ENCODE measurements at regions not wholly inside any gene's neighbourhood (a gene's known extent, or its start where the extent isn't known, plus 50 kb on each side); places are given as distances from the start of the nearest gene placed in this dataset.
A peak's percentile ranks its signal among the peaks of the same experiment; 100 is the strongest.

- H3K4me1 ChIP-seq (ENCODE audit: control insufficient read depth in 2 of 2, insufficient read depth in 2 of 2, low read length in 2 of 2), result no peaks in the 10 kb centered on the region
- peaks cover 2 to 5% of the 10 kb centered on the region in 2 donors for H3K27me3 ChIP-seq (ENCODE audit: control insufficient read depth in 2 of 2, insufficient read depth in 2 of 2, low read length in 2 of 2)
- no peak overlapping the region for H3K4me3 ChIP-seq (ENCODE audit: low read length in 2 of 2)
- no peaks in the 10 kb centered on the region for H3K36me3 ChIP-seq (ENCODE audit: control insufficient read depth in 2 of 2, insufficient read depth in 2 of 2, low read length in 2 of 2)
- H3K9me3 ChIP-seq (ENCODE audit: control insufficient read depth in 2 of 2, low read length in 2 of 2), result no peaks in the 10 kb centered on the region
- H3K9ac ChIP-seq (ENCODE audit: low read depth in 1 of 2, low read length in 2 of 2), result no peak overlapping the region
- H3K27ac ChIP-seq (ENCODE audit: low read depth in 2 of 2, low read length in 2 of 2), result no peak overlapping the region
Measured at GRCh38 chr6:99790679-99791078, 184.0 kb downstream of the PRDM13 start.

- Histone ChIP-seq H3K4me1 (ENCODE audit: control insufficient read depth in 2 of 2, insufficient read depth in 2 of 2, low read length in 2 of 2) (no peaks in the 10 kb centered on the region), H3K36me3 (ENCODE audit: control insufficient read depth in 2 of 2, insufficient read depth in 2 of 2, low read length in 2 of 2) (no peaks in the 10 kb centered on the region), H3K27ac (ENCODE audit: low read depth in 2 of 2, low read length in 2 of 2) (no peak overlapping the region), H3K27me3 (ENCODE audit: control insufficient read depth in 2 of 2, insufficient read depth in 2 of 2, low read length in 2 of 2) (no peaks in the 10 kb centered on the region), H3K9ac (ENCODE audit: low read depth in 1 of 2, low read length in 2 of 2) (no peak overlapping the region), H3K9me3 (ENCODE audit: control insufficient read depth in 2 of 2, low read length in 2 of 2) (no peaks in the 10 kb centered on the region), H3K4me3 (ENCODE audit: low read length in 2 of 2) (no peak overlapping the region)
Measured at GRCh38 chr6:99801805-99802204, 192.2 kb downstream of the MCHR2 start.

GRCh38 chr6:99802396-99803031, 191.5 kb downstream of the MCHR2 start:
- H3K27me3 ChIP-seq (ENCODE audit: control insufficient read depth in 2 of 2, insufficient read depth in 2 of 2, low read length in 2 of 2), result no peaks in the 10 kb centered on the region

GRCh38 chr6:99808992-99809391, 185.0 kb downstream of the MCHR2 start:
- Histone ChIP-seq H3K4me3 (ENCODE audit: low read length in 2 of 2) (peak overlapping the region in 1 of 2 donors; percentile 2), H3K9ac (ENCODE audit: low read depth in 1 of 2, low read length in 2 of 2) (no peak overlapping the region), H3K4me1 (ENCODE audit: control insufficient read depth in 2 of 2, insufficient read depth in 2 of 2, low read length in 2 of 2) (peaks cover 0 to 17% of the 10 kb centered on the region in 2 donors), H3K27ac (ENCODE audit: low read depth in 2 of 2, low read length in 2 of 2) (peak overlapping the region; percentile 9 to 61), H3K27me3 (ENCODE audit: control insufficient read depth in 2 of 2, insufficient read depth in 2 of 2, low read length in 2 of 2) (no peaks in the 10 kb centered on the region), H3K9me3 (ENCODE audit: control insufficient read depth in 2 of 2, low read length in 2 of 2) (no peaks in the 10 kb centered on the region), H3K36me3 (ENCODE audit: control insufficient read depth in 2 of 2, insufficient read depth in 2 of 2, low read length in 2 of 2) (no peaks in the 10 kb centered on the region)

More at GRCh38 chr6:99802396-99803031, 191.5 kb downstream of the MCHR2 start:
- Histone ChIP-seq H3K36me3 (ENCODE audit: control insufficient read depth in 2 of 2, insufficient read depth in 2 of 2, low read length in 2 of 2) (no peaks in the 10 kb centered on the region), H3K4me3 (ENCODE audit: low read length in 2 of 2) (no peak overlapping the region), H3K4me1 (ENCODE audit: control insufficient read depth in 2 of 2, insufficient read depth in 2 of 2, low read length in 2 of 2) (no peaks in the 10 kb centered on the region), H3K9me3 (ENCODE audit: control insufficient read depth in 2 of 2, low read length in 2 of 2) (no peaks in the 10 kb centered on the region), H3K9ac (ENCODE audit: low read depth in 1 of 2, low read length in 2 of 2) (no peak overlapping the region), H3K27ac (ENCODE audit: low read depth in 2 of 2, low read length in 2 of 2) (no peak overlapping the region)

GRCh38 chr6:99810295-99810694, 183.7 kb downstream of the MCHR2 start:
- H3K27ac ChIP-seq (ENCODE audit: low read depth in 2 of 2, low read length in 2 of 2), result no peak overlapping the region

GRCh38 chr6:99810942-99811620, 182.9 kb downstream of the MCHR2 start:
- Histone ChIP-seq H3K4me3 (ENCODE audit: low read length in 2 of 2) (no peak overlapping the region), H3K27ac (ENCODE audit: low read depth in 2 of 2, low read length in 2 of 2) (no peak overlapping the region), H3K9ac (ENCODE audit: low read depth in 1 of 2, low read length in 2 of 2) (no peak overlapping the region), H3K9me3 (ENCODE audit: control insufficient read depth in 2 of 2, low read length in 2 of 2) (no peaks in the 10 kb centered on the region), H3K4me1 (ENCODE audit: control insufficient read depth in 2 of 2, insufficient read depth in 2 of 2, low read length in 2 of 2) (peaks cover 3 to 21% of the 10 kb centered on the region in 2 donors), H3K27me3 (ENCODE audit: control insufficient read depth in 2 of 2, insufficient read depth in 2 of 2, low read length in 2 of 2) (no peaks in the 10 kb centered on the region), H3K36me3 (ENCODE audit: control insufficient read depth in 2 of 2, insufficient read depth in 2 of 2, low read length in 2 of 2) (no peaks in the 10 kb centered on the region)

More at GRCh38 chr6:99810295-99810694, 183.7 kb downstream of the MCHR2 start:
- Histone ChIP-seq H3K27me3 (ENCODE audit: control insufficient read depth in 2 of 2, insufficient read depth in 2 of 2, low read length in 2 of 2) (no peaks in the 10 kb centered on the region), H3K4me1 (ENCODE audit: control insufficient read depth in 2 of 2, insufficient read depth in 2 of 2, low read length in 2 of 2) (peaks cover 3 to 21% of the 10 kb centered on the region in 2 donors), H3K4me3 (ENCODE audit: low read length in 2 of 2) (no peak overlapping the region), H3K9me3 (ENCODE audit: control insufficient read depth in 2 of 2, low read length in 2 of 2) (no peaks in the 10 kb centered on the region), H3K9ac (ENCODE audit: low read depth in 1 of 2, low read length in 2 of 2) (no peak overlapping the region), H3K36me3 (ENCODE audit: control insufficient read depth in 2 of 2, insufficient read depth in 2 of 2, low read length in 2 of 2) (no peaks in the 10 kb centered on the region)

- H3K4me1 ChIP-seq (ENCODE audit: control insufficient read depth in 2 of 2, insufficient read depth in 2 of 2, low read length in 2 of 2), result peaks cover 3 to 21% of the 10 kb centered on the region in 2 donors
Measured at GRCh38 chr6:99811636-99812035, 182.4 kb downstream of the MCHR2 start.

GRCh38 chr6:99813565-99813964, 180.5 kb downstream of the MCHR2 start:
- H3K9me3 ChIP-seq (ENCODE audit: control insufficient read depth in 2 of 2, low read length in 2 of 2), result no peaks in the 10 kb centered on the region
- no peaks in the 10 kb centered on the region for H3K36me3 ChIP-seq (ENCODE audit: control insufficient read depth in 2 of 2, insufficient read depth in 2 of 2, low read length in 2 of 2)
- H3K27ac ChIP-seq (ENCODE audit: low read depth in 2 of 2, low read length in 2 of 2), result no peak overlapping the region
- no peak overlapping the region for H3K9ac ChIP-seq (ENCODE audit: low read depth in 1 of 2, low read length in 2 of 2)
- H3K4me3 ChIP-seq (ENCODE audit: low read length in 2 of 2), result no peak overlapping the region
- peaks cover 3 to 21% of the 10 kb centered on the region in 2 donors for H3K4me1 ChIP-seq (ENCODE audit: control insufficient read depth in 2 of 2, insufficient read depth in 2 of 2, low read length in 2 of 2)
- no peaks in the 10 kb centered on the region for H3K27me3 ChIP-seq (ENCODE audit: control insufficient read depth in 2 of 2, insufficient read depth in 2 of 2, low read length in 2 of 2)

More at GRCh38 chr6:99811636-99812035, 182.4 kb downstream of the MCHR2 start:
- Histone ChIP-seq H3K27me3 (ENCODE audit: control insufficient read depth in 2 of 2, insufficient read depth in 2 of 2, low read length in 2 of 2) (no peaks in the 10 kb centered on the region), H3K9ac (ENCODE audit: low read depth in 1 of 2, low read length in 2 of 2) (no peak overlapping the region), H3K9me3 (ENCODE audit: control insufficient read depth in 2 of 2, low read length in 2 of 2) (no peaks in the 10 kb centered on the region), H3K36me3 (ENCODE audit: control insufficient read depth in 2 of 2, insufficient read depth in 2 of 2, low read length in 2 of 2) (no peaks in the 10 kb centered on the region), H3K27ac (ENCODE audit: low read depth in 2 of 2, low read length in 2 of 2) (no peak overlapping the region), H3K4me3 (ENCODE audit: low read length in 2 of 2) (no peak overlapping the region)

- Histone ChIP-seq H3K9ac (ENCODE audit: low read depth in 1 of 2, low read length in 2 of 2) (no peak overlapping the region), H3K27me3 (ENCODE audit: control insufficient read depth in 2 of 2, insufficient read depth in 2 of 2, low read length in 2 of 2) (no peaks in the 10 kb centered on the region), H3K4me1 (ENCODE audit: control insufficient read depth in 2 of 2, insufficient read depth in 2 of 2, low read length in 2 of 2) (peaks cover 3 to 16% of the 10 kb centered on the region in 2 donors), H3K36me3 (ENCODE audit: control insufficient read depth in 2 of 2, insufficient read depth in 2 of 2, low read length in 2 of 2) (no peaks in the 10 kb centered on the region), H3K27ac (ENCODE audit: low read depth in 2 of 2, low read length in 2 of 2) (no peak overlapping the region), H3K4me3 (ENCODE audit: low read length in 2 of 2) (peak overlapping the region in 1 of 2 donors; percentile 20), H3K9me3 (ENCODE audit: control insufficient read depth in 2 of 2, low read length in 2 of 2) (no peaks in the 10 kb centered on the region)
Measured at GRCh38 chr6:99814230-99814928, 179.6 kb downstream of the MCHR2 start.

- no peak overlapping the region for H3K9ac ChIP-seq (ENCODE audit: low read depth in 1 of 2, low read length in 2 of 2)
- H3K4me1 ChIP-seq (ENCODE audit: control insufficient read depth in 2 of 2, insufficient read depth in 2 of 2, low read length in 2 of 2), result peaks cover 3 to 10% of the 10 kb centered on the region in 2 donors
- H3K36me3 ChIP-seq (ENCODE audit: control insufficient read depth in 2 of 2, insufficient read depth in 2 of 2, low read length in 2 of 2), result no peaks in the 10 kb centered on the region
Measured at GRCh38 chr6:99816795-99817194, 177.2 kb downstream of the MCHR2 start.

More at GRCh38 chr6:99816795-99817194, 177.2 kb downstream of the MCHR2 start:
- Histone ChIP-seq H3K9me3 (ENCODE audit: control insufficient read depth in 2 of 2, low read length in 2 of 2) (no peaks in the 10 kb centered on the region), H3K27me3 (ENCODE audit: control insufficient read depth in 2 of 2, insufficient read depth in 2 of 2, low read length in 2 of 2) (no peaks in the 10 kb centered on the region), H3K4me3 (ENCODE audit: low read length in 2 of 2) (no peak overlapping the region), H3K27ac (ENCODE audit: low read depth in 2 of 2, low read length in 2 of 2) (no peak overlapping the region)

All from mucosa of rectum (tissue), 2 donors.